H1 (cell line): ENCODE measurements at regions not wholly inside any gene's neighbourhood (a gene's known extent, or its start where the extent isn't known, plus 50 kb on each side); places are given as distances from the start of the nearest gene placed in this dataset.

Experiments used
- CTCF ChIA-PET: fragments of 300-600 bp; sonication (Branson Sonifier 250); formaldehyde crosslinking; loops from one replicate; lab custom pipeline; 2021; ENCODE audit not compliant: partially characterized antibody; lab: Charles Lee
- POLR2A ChIA-PET: fragments of 300-600 bp; sonication (Branson Sonifier 250); formaldehyde crosslinking; loops from one replicate; lab custom pipeline; 2021; ENCODE audit warnings: inconsistent platforms; ENCODE audit not compliant: partially characterized antibody; lab: Charles Lee
- DNase-seq, 2 experiments: peaks; one replicate each; pipeline versions ENCODE4 v3.0.0 to v3.0.0-alpha.2; 2010 to 2022; ENCODE audit warnings: low spot score in 2 of 2, low read depth in 1 of 2, mixed read lengths in 1 of 2
- FAIRE-seq: peaks from 2 replicates; lab custom pipeline; 2011; peaks lifted over from hg19 to GRCh38; lab: Jason Lieb, UNC
- H2AFZ ChIP-seq: 2 replicates; pipeline ENCODE4 v1.8.1; 2012; ENCODE audit warnings: low read length, inconsistent platforms
- H2AK5ac ChIP-seq: 2 replicates; pipeline ENCODE4 v1.6.1; 2013; ENCODE audit warnings: low read depth, low read length
- H2BK120ac ChIP-seq: replicated peaks from 2 replicates; pipeline ENCODE3; 2013; ENCODE audit warnings: low read depth, low read length, inconsistent platforms
- H2BK12ac ChIP-seq: 2 replicates; pipeline ENCODE4 v1.6.1; 2013; ENCODE audit warnings: low read depth, low read length
- H2BK15ac ChIP-seq: 2 replicates; pipeline ENCODE4 v1.6.1; 2013; ENCODE audit warnings: low read length
- H2BK20ac ChIP-seq: 2 replicates; pipeline ENCODE4 v1.6.1; 2013; ENCODE audit warnings: low read length
- H2BK5ac ChIP-seq: 2 replicates; pipeline ENCODE4 v1.6.1; 2013; ENCODE audit warnings: low read depth, low read length
- H3K14ac ChIP-seq: 2 replicates; pipeline ENCODE4 v1.6.1; 2013; ENCODE audit warnings: inconsistent platforms; ENCODE audit not compliant: insufficient read length
- H3K18ac ChIP-seq: 2 replicates; pipeline ENCODE4 v1.6.1; 2013; ENCODE audit warnings: low read length; ENCODE audit errors: extremely low read depth
- H3K23ac ChIP-seq: 2 replicates; pipeline ENCODE4 v1.6.1; 2013; ENCODE audit warnings: inconsistent platforms; ENCODE audit not compliant: insufficient read length
- H3K23me2 ChIP-seq: 2 replicates; pipeline ENCODE4 v1.6.1; 2013; ENCODE audit warnings: low read depth, low read length
- H3K27ac ChIP-seq: 2 replicates; pipeline ENCODE4 v1.6.1; 2011; ENCODE audit warnings: low read depth, low read length, inconsistent platforms
- H3K27me3 ChIP-seq, 4 experiments: replicated peaks in 1 of 4; 1 replicate in 1 of 4; 2 replicates in 3 of 4; pipeline versions ENCODE4 v1.6.1 to v1.8.1; 2011 to 2013; ENCODE audit warnings: low read length in 3 of 4, mild to moderate bottlenecking in 3 of 4, inconsistent platforms in 2 of 4, mixed read lengths in 2 of 4, moderate library complexity in 1 of 4; ENCODE audit not compliant: control insufficient read depth in 3 of 4, insufficient read depth in 3 of 4; ENCODE audit errors: extremely low read depth in 1 of 4
- H3K36me3 ChIP-seq, 4 experiments: 2 replicates each; pipeline versions ENCODE4 v1.6.1 to v1.8.1; 2011 to 2013; ENCODE audit warnings: mild to moderate bottlenecking in 4 of 4, low read length in 3 of 4, moderate library complexity in 2 of 4, control low read depth in 1 of 4, inconsistent platforms in 1 of 4; ENCODE audit not compliant: insufficient read depth in 4 of 4, control insufficient read depth in 2 of 4
- H3K4ac ChIP-seq: replicated peaks from 2 replicates; pipeline ENCODE3; 2013; ENCODE audit warnings: low read length, low read depth, mixed read lengths, inconsistent platforms; ENCODE audit not compliant: insufficient read length
- H3K4me1 ChIP-seq, 4 experiments: replicated peaks in 1 of 4; 1 replicate in 1 of 4; 2 replicates in 3 of 4; pipeline versions ENCODE4 v1.6.1 to v1.8.1; 2011 to 2013; ENCODE audit warnings: low read length in 3 of 4, inconsistent platforms in 2 of 4, mixed read lengths in 1 of 4; ENCODE audit not compliant: insufficient read depth in 4 of 4, control insufficient read depth in 3 of 4
- H3K4me2 ChIP-seq, 2 experiments: 2 replicates each; pipeline versions ENCODE4 v1.6.1 to v1.8.1; 2011 to 2013; ENCODE audit warnings: low read depth in 2 of 2, low read length in 2 of 2, control low read depth in 1 of 2, inconsistent platforms in 1 of 2, mild to moderate bottlenecking in 1 of 2; ENCODE audit not compliant: insufficient read depth in 1 of 2
- H3K4me3 ChIP-seq, 4 experiments: fragments of 200-600, 300-600 bp in 1 of 4; sonication (generic), shearing (Covaris generic), sonication (Bioruptor Twin) in 1 of 4; 2 replicates each; pipeline versions ENCODE4 v1.5.1 to v1.8.1; 2011 to 2016; ENCODE audit warnings: low read length in 4 of 4, low read depth in 3 of 4, control low read depth in 2 of 4, inconsistent platforms in 2 of 4, mild to moderate bottlenecking in 2 of 4, mixed read lengths in 1 of 4, moderate library complexity in 1 of 4; ENCODE audit not compliant: insufficient read depth in 2 of 4; ENCODE audit errors: extremely low read depth in 1 of 4
- H3K56ac ChIP-seq: replicated peaks from 2 replicates; pipeline ENCODE3; 2013; ENCODE audit warnings: low read depth, mild to moderate bottlenecking, mixed read lengths, low read length, inconsistent platforms; ENCODE audit not compliant: insufficient read length
- H3K79me1 ChIP-seq: 2 replicates; pipeline ENCODE4 v1.6.1; 2013; ENCODE audit warnings: low read depth, low read length, control low read depth
- H3K79me2 ChIP-seq, 2 experiments: 2 replicates each; pipeline versions ENCODE4 v1.6.1 to v1.8.1; 2012 to 2013; ENCODE audit warnings: low read length in 2 of 2, mild to moderate bottlenecking in 2 of 2, inconsistent platforms in 1 of 2; ENCODE audit not compliant: insufficient read depth in 2 of 2, control insufficient read depth in 1 of 2
- H3K9ac ChIP-seq, 4 experiments: replicated peaks in 1 of 4; 1 replicate in 1 of 4; 2 replicates in 3 of 4; pipeline versions ENCODE4 v1.6.1 to v1.8.1; 2011 to 2013; ENCODE audit warnings: low read depth in 3 of 4, low read length in 3 of 4, control low read depth in 2 of 4, mild to moderate bottlenecking in 2 of 4, moderate library complexity in 2 of 4, inconsistent platforms in 1 of 4; ENCODE audit errors: extremely low read depth in 1 of 4
- H3K9me3 ChIP-seq, 2 experiments: 2 replicates each; pipeline versions ENCODE4 v1.6.1 to v1.8.1; 2012 to 2013; ENCODE audit warnings: mild to moderate bottlenecking in 2 of 2, moderate library complexity in 2 of 2, control low read depth in 1 of 2, inconsistent platforms in 1 of 2, low read depth in 1 of 2, low read length in 1 of 2, mixed read lengths in 1 of 2; ENCODE audit not compliant: insufficient read depth in 2 of 2
- H4K20me1 ChIP-seq, 2 experiments: replicated peaks in 1 of 2; 2 replicates each; pipeline versions ENCODE3 to v1.8.1; 2011 to 2013; ENCODE audit warnings: inconsistent platforms in 2 of 2, low read length in 2 of 2, mild to moderate bottlenecking in 1 of 2; ENCODE audit not compliant: insufficient read depth in 2 of 2, control insufficient read depth in 1 of 2
- H4K5ac ChIP-seq: 2 replicates; pipeline ENCODE4 v1.6.1; 2013; ENCODE audit warnings: low read length, low read depth, mixed read lengths, inconsistent platforms; ENCODE audit not compliant: insufficient read length
- H4K8ac ChIP-seq: 2 replicates; pipeline ENCODE4 v1.8.0; 2013; ENCODE audit warnings: mild to moderate bottlenecking, moderate library complexity, low read length, inconsistent platforms; ENCODE audit not compliant: insufficient read depth; ENCODE audit errors: extremely low read depth
- H4K91ac ChIP-seq: replicated peaks from 2 replicates; pipeline ENCODE3; 2013; ENCODE audit warnings: low read length, mixed read lengths, inconsistent platforms; ENCODE audit not compliant: insufficient read length
- CEBPB ChIP-seq: IDR thresholded peaks from 2 replicates; pipeline ENCODE4 v1.6.1; 2012; ENCODE audit warnings: low read depth, low read length
- CHD1 ChIP-seq: IDR thresholded peaks from 2 replicates; pipeline ENCODE4 v1.6.1; 2012; ENCODE audit warnings: low read depth, low read length, improper control_type of control experiment
- KDM1A ChIP-seq: fragments of 200-600, 300-600 bp; sonication (generic); IDR thresholded peaks from 2 replicates; pipeline ENCODE4 v1.7.1; 2016; ENCODE audit warnings: mild to moderate bottlenecking, low read length, borderline replicate concordance
- POLR2AphosphoS5 ChIP-seq: IDR thresholded peaks from 2 replicates; pipeline ENCODE4 v1.6.1; 2011; ENCODE audit warnings: low read depth, low read length
- RFX5 ChIP-seq: IDR thresholded peaks from 2 replicates; pipeline ENCODE4 v1.6.1; 2011; ENCODE audit warnings: low read depth, low read length, improper control_type of control experiment, borderline replicate concordance
- SIN3A ChIP-seq, 2 experiments: IDR thresholded peaks in 1 of 2; conservative IDR thresholded peaks in 1 of 2; 2 replicates each; pipeline ENCODE4 v1.6.1; 2011 to 2012; ENCODE audit warnings: low read length in 2 of 2, improper control_type of control experiment in 1 of 2, low read depth in 1 of 2, mild to moderate bottlenecking in 1 of 2
- SIX5 ChIP-seq: IDR thresholded peaks from 2 replicates; pipeline ENCODE4 v1.6.1; 2011; ENCODE audit warnings: mild to moderate bottlenecking, low read depth, low read length
- SP2 ChIP-seq: IDR thresholded peaks from 2 replicates; pipeline ENCODE4 v1.6.1; 2012; ENCODE audit warnings: mild to moderate bottlenecking, low read length, inconsistent platforms
- TAF7 ChIP-seq: optimal IDR thresholded peaks from 2 replicates; pipeline ENCODE3; 2011; ENCODE audit warnings: low read depth, mild to moderate bottlenecking, inconsistent platforms, low read length, moderate library complexity, borderline replicate concordance
- TCF12 ChIP-seq: IDR thresholded peaks from 2 replicates; pipeline ENCODE4 v1.6.1; 2011; ENCODE audit warnings: low read depth, mild to moderate bottlenecking, low read length
- YY1 ChIP-seq: IDR thresholded peaks from 2 replicates; pipeline ENCODE4 v1.6.1; 2011; ENCODE audit warnings: low read depth, mild to moderate bottlenecking, low read length
- WGBS, 2 experiments: shearing (Covaris generic) in 1 of 2; methylation state at CpG; one replicate each; pipeline versions ENCODE4 v1.1.6 to v1.1.7; 2013 to 2015; ENCODE audit warnings: low lambda C conversion rate in 2 of 2, mixed read lengths in 2 of 2, inconsistent platforms in 1 of 2, low coverage in 1 of 2, missing lambda C conversion rate in 1 of 2; ENCODE audit not compliant: insufficient replicate concordance in 2 of 2, insufficient coverage in 1 of 2, insufficient read length in 1 of 2; ENCODE audit errors: extremely low coverage in 1 of 2, missing lambda C conversion rate in 1 of 2; 5-methylcytosine and 5-hydroxymethylcytosine counted together
- TF ChIP-seq, protein P1 (sequence below): IDR thresholded peaks from 2 replicates; pipeline ENCODE4 v1.6.1; 2011; ENCODE audit warnings: low read length, improper control_type of control experiment

DNA sequence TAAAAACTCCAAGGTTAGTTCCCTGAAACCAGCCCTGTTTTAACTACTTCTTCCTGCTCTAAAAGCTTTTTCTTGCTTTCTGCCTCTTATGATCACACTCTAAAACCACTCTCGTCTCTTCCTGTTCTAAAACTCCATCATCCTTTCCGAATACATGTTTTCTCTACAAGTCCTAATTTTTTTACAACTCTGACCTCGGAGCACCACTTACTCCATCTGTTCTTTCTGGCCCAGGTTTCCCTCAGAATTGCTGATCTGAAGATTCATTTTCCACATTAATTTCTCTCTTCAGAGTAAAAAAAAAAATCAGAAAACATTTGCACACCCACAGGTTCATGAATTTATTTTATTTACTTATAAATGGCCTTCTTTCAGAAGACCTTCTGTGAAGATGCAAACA is 265.7 kb upstream of the CADM1 start:
- no peak overlapping the region for H2AFZ ChIP-seq
- POLR2A ChIA-PET = no interaction called here

More for the DNA sequence above, 265.7 kb upstream of the CADM1 start:
- Histone ChIP-seq H2BK5ac (no peak overlapping the region), H3K4me3 (no peak overlapping the region), H3K4ac (no peak overlapping the region), H3K27ac (no peak overlapping the region), H3K23me2 (no peaks in the 10 kb centered on the region; the same call in 1 of the 2 replicates), H3K36me3 (no peaks in the 10 kb centered on the region), H3K9ac (no peak overlapping the region), H2BK20ac (no peak overlapping the region), H3K23ac (no peak overlapping the region), H2BK15ac (no peak overlapping the region), H4K8ac (no peak overlapping the region), H3K18ac (no peak overlapping the region), H2BK120ac (no peak overlapping the region), H3K4me1 (no peaks in the 10 kb centered on the region), H3K79me1 (no peaks in the 10 kb centered on the region), H4K5ac (no peak overlapping the region), H4K91ac (no peak overlapping the region), H2AK5ac (no peak overlapping the region), H3K56ac (no peak overlapping the region), H3K4me2 (no peak overlapping the region), H3K27me3 (no peaks in the 10 kb centered on the region; a peak in 1 of 7 replicates), H3K79me2 (no peaks in the 10 kb centered on the region), H4K20me1 (no peaks in the 10 kb centered on the region), H2BK12ac (no peak overlapping the region), H3K9me3 (no peaks in the 10 kb centered on the region), H3K14ac (no peak overlapping the region)
- whole genome bisulfite sequencing, 2 experiments = 86 to 100% methylated on average over 2 to 3 of the region's 3 CpGs
- DNase-seq = no peak
- no peak for FAIRE-seq
- CTCF ChIA-PET = no interaction called here
- TF ChIP-seq SIX5 (no peak), YY1 (no peak), CEBPB (no peak), TAF7 (no peak), SP2 (no peak), POLR2AphosphoS5 (no peak), SIN3A (conservative IDR thresholded peaks at IDR 0.05 in 1 of 2, IDR thresholded peaks at IDR 0.05 in 1 of 2; ENCODE audit: low read depth in 1 of 2, low read length in 2 of 2) (no peak), TCF12 (no peak), CHD1 (no peak), KDM1A (no peak), RFX5 (no peak)
- TF ChIP-seq, protein P1, sequence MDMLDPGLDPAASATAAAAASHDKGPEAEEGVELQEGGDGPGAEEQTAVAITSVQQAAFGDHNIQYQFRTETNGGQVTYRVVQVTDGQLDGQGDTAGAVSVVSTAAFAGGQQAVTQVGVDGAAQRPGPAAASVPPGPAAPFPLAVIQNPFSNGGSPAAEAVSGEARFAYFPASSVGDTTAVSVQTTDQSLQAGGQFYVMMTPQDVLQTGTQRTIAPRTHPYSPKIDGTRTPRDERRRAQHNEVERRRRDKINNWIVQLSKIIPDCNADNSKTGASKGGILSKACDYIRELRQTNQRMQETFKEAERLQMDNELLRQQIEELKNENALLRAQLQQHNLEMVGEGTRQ = no peak
